HG03060 (cell line): ENCODE measurements at regions not wholly inside any gene's neighbourhood (a gene's known extent, or its start where the extent isn't known, plus 50 kb on each side); places are given as distances from the start of the nearest gene placed in this dataset.

Experiments used
- ATAC-seq: cut with Tn5 transposase; IDR thresholded peaks from one replicate; pipeline ENCODE4 v1.9.1; 2021; ENCODE audit warnings: low read depth, moderate number of reproducible peaks; ENCODE audit not compliant: unreplicated experiment

DNA sequence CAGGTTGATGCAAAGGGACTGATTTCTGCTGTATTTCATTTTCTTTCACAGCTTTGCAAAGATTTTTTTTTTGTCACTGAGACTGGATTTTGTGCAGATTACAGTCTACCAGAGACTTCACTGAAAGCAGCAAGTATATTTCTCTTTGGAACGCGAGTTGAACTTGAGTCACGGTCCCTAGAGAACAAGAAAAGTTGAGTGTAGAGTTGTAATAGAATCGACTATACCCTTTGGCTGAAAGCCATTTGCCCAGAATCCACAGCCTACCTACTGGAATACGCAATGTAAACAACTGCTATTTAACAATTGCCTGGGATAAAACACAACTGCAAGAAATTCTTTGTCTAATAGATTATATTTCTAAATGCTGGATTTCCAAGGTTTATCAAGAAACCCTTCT is 520.6 kb downstream of the HDGFL1 start:
- ATAC-seq: no peak

DNA sequence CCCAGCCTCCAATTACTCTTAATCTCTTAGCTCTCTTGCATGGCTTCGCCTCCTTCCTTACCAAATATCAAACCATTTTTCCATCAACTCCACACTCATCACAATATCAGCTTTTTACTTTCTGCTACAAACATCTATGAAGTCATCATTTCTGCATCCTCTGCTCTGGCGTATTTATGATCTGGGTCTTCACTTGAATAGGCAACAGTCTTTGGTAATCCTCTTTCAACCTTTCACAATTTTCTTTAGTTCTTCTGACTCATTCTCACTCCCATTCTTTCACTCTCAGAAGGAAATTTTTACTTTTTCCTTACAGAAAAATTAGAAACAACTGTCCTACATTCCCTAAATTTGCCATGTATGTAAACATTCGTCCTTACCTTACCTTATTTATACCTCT is 522.4 kb downstream of the HDGFL1 start:
- no peak for ATAC-seq

DNA sequence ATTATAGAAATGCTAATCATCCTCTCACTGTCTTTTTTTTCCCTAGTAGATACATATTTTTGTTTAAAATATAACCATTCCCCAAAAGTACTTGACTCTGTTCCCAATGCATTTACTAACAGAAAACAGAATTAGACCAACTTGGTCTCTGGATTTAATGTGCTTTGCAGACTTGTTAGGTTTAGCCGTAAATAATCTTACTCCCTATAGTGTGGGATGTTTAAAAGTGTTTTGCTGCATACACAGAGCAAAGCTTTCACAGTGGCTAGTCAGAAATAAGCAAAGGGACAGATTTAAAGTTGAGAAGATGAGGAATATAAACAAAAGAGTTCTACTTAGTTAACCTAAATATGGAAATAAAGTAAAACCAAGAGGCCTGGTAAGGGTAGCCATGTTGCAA is 527.5 kb downstream of the HDGFL1 start:
- ATAC-seq: no peak

DNA sequence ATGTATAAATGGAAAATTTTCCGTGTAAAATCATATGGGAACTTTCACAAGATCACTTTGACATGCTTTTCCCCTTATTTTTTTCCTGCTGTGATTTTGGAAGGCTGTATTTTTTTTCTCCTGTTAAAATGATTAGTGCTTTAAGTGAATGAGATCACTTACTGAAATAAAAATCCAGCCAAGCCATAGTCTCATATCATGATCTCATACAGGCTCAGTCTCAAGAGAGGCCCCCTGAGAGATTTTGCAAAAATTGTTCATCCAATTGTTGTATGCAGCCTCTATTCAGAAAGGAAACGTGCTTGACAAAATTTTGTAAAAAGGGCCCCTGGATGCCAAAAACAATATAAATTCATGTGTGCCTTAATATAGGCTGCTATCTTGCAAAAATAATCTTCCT is 528.2 kb downstream of the HDGFL1 start:
- no peak for ATAC-seq

DNA sequence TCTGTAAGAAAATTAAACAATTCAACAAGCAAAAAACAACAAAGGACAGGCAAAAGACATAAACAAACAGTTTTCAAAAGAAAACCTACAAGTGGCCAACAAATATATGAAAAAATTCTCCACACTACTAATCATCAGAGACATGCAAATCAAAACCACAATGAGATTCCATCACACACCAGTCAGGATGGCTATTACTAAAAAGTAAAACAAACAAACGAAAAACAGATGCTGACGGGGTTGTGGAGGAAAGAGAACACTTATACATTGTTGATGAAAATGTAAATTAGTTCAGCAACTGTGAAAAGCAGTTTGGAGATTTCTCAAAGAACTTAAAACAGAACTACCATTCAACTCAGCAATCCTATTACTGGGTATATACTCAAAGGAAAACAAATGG is 537.6 kb downstream of the HDGFL1 start:
- no peak for ATAC-seq

DNA sequence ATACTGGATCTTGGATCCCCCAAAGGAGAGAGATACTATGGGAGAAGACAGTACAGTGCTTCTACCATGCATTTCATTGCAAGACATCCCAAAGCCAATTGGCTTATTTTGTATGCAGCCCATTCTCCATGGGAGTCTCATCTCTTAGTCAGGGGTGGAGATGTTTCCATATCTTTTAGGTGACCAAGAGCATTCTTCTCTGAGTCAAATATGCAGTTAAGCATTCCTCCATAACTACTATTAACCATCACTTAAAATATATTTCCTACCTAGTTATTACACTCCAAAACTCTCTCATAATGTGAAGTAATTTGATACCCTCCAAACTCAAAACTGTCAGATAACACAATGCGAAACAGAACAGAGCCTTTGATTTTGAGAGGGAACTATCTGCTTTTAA is 542.6 kb downstream of the HDGFL1 start:
- no peak for ATAC-seq

DNA sequence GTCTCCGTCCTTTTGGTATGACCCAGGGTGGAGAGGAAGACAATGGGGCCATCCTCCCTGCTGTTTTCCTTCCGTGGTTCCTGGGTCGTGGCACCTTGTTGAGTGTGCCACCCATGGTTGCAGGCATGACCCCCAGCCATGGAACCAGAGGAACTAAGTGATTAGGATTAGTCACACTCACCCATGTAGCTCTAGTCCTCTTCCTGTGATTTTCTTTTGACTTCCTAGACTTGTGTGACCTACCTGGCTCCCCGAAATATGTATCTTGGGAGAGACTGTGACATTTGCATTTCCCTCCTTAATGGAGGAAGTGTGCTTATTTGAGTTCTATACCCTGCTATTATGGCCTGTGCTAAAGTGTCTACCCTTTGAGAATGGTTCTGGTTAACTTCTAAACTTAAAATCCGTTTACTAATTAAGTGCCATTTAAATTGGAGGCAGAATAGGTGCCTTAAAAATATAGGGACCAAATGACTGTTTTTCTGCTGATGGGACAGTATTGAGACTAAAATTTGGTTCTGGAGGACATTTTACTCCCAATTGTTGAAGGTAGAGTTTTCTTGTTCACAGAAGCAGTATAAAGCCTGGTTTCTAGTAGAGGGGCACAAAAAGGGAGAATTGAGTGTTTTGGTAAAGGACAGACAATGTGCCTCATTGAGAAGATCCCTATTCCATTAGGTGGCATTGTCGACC is 545.6 kb downstream of the HDGFL1 start:
- ATAC-seq: no peak

DNA sequence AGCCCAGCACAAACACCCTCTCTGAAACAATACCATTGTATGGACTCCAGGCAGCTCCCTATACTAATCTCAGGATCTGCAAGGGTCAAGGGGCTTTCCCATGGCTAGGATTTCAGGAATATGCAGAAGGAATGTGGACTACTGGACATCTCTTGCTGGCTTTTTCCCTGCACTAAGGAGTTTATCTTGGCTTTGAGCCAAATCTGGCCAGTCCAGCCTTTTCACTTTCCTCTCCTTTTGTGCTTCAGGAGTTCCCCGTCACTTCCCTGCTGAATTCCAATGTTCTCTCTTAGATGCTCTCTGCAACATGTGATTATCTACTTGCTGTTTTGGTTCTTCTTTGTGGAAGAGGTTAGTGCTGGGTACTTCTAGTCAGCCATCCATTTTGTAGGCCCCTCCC is 568.2 kb downstream of the HDGFL1 start:
- no peak for ATAC-seq

DNA sequence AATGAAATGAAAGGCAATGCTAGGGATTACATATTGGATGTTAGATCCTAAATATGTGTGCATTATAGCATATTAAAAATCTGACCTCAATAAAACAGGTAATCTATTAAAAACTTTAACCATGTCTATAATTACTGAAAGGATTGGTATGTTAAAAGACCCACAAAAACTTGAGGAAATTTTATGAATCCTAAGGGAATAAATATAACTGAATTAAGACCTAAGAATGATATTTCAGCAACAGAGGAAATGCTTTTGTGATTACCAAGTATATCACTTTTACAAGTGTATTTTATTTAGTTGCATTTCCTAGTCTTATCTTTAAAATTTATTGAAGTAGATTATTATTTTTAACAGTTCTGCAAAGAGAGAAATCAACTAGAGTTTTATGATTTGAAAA is 571.5 kb downstream of the HDGFL1 start:
- no peak for ATAC-seq

DNA sequence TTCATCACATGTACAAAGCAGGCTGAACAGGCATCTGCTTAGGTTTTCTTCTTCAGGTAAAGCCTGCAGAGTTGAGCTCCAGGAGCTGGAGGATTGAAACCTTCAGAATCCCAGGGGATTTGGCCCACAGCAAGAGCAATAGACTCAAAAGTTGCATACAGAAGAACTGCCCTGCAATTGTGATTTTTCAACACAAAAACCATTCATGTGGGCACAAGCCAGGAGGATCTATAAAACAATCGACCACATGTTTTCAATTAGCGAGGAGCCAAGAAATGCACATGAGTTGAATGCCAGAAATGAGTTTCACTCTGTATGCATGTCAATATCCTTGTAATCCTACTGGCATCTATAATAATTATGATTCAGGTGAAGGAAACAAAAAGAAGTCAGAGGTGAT is 576.4 kb downstream of the HDGFL1 start:
- no peak for ATAC-seq

DNA sequence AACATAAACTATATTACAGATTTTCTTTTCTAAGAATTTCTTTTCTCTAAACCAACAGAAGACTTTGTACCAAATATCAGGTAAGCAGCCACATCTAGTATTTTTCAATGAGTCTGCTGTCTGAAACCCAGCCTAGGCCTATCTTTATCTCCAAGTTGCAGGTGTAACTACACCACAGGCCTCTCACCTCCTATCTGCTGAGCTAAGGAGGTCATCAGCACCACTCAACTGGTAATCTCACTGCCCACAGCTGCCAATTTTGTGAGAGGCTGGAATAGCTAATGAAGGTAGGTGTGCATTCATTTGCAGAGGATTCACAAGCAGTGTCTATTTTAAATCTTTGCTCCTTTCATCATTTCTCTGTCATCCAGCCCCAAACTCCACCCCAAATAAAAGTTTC is 584.8 kb downstream of the HDGFL1 start:
- ATAC-seq: no peak

DNA sequence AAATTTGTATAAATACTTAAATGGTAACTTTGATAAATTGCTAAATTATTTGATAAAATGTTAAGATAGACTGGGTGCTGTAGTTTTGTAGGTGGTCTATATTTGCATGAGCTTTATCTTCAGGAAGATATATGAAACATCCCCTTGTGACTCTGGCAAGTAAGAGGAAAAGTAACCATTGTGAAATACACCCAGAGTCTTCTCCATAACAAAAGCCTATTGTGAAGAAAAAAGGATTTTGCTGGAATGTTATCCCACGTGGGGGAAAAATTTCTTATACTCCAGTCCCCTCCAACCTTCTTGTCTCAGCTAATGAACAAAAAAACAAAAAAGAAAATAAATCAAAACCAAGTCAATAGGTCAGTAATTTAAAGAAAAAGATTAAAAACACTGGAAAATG is 600.7 kb downstream of the HDGFL1 start:
- no peak for ATAC-seq

DNA sequence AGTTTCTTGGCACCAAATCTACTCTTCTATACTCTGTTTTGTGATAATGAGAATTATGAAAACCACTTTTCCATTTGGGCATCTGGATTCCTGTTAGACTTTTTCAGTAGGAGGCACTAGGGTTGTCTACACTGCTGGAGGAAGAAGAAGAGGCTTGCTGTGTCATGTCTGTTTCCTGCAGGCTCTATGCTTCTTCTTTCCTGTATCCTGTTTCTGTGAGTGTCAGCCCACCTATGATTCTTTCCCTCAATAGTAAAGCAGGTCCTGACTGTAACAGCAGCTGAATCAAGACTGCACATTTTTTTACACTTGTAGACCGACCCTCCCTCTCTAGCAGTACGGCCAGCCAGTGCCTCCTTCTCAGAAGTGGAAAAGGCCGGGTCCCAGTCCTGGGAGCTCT is 603.9 kb downstream of the HDGFL1 start:
- no peak for ATAC-seq

DNA sequence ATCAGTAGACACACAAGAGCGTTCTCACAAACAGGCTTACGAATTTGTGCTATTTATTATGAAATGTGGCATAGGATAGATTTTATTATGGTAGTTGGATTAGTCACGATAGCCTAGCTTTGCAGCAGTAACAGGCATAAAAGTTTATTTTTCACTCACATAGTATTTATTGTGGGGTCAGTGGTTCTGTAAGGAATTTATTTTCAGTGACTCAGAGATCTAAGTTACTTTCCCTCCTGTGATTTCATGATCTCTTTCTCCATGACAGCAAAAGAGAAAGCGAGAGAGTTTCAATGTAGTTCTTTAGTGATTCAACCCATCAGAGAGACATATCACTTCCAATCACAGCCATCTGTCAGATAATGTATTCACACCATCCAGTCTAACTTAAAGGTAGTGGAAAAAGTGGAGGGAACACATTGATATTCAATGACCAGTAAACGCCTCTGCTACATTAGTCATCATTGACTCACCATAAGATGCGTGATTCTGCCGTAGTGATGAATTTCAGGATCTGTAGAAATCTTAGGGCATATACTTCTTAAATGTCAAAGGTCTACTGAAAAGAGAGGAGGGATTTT is 605.5 kb downstream of the HDGFL1 start:
- no peak for ATAC-seq

DNA sequence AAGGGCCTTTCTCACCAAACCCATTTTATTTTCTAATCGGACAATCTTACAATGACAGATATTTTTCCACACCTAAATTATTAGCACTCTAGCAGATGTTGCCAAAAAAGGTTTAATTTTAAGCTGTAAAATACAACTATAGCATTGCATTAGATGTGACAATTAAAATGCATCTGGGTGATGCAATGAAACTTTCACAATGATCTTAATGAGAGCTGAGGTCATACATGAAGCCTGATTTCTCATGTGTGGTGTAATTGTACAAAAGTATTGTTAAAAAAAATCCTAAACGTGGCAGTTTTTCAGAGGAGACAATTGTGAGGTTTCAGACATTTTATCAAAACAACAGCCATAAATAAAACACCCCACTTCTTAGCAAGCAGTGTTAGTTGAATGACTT is 606.0 kb downstream of the HDGFL1 start:
- ATAC-seq: no peak

DNA sequence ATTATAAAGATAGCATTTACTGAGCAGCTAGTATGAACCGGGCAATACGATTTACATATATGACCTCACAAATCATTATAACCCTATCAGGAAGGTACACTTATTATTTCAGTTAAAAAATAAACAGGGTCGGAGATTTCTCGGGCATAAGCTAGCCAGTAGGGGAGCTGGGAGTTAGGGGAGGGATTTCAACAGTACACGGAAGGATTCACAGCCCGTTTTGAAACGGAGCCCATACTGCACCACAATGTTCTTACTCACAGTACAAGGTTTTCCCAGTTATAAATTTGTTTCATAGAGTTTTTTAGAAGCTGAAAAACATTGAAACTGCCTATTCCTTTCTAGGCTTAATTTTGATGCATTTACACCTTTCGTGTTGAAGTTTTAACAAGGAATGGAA is 607.1 kb downstream of the HDGFL1 start:
- no peak for ATAC-seq

DNA sequence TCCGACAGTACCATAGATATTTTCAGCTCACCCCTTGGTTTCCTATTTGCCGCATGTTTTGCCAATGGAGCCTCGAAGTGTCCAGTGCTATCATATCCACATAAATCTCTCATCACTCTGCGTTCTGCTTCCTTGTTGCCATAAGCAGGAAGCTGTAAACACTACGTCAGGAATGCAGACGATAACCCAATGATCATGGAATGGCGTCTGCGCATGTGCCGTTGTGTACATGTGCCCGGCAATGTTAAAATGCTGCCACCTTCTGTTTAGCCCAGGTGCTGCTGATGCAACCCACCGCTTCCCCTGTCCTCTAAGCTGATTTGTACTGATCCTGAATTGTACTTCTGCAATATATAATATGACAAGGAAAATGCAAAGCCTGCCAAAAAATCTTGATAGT is 607.5 kb downstream of the HDGFL1 start:
- no peak for ATAC-seq

DNA sequence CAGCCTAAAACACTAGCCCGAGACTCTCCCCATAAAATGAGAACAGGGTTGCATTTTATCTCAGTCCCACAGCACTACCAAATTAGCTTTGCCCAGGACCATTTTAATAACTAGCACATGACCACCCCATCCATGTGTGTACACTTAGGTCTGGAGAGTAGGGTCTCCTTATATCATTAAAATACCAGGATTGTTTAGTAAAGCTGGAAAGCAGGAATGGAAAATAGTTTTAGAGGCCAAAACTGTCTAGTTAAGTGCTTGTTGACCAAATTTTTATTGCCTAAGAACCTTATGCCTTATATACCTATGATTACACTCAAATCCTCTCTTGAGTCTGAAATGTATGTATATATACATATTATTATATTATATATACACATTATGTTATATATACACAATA is 608.4 kb downstream of the HDGFL1 start:
- ATAC-seq: no peak

DNA sequence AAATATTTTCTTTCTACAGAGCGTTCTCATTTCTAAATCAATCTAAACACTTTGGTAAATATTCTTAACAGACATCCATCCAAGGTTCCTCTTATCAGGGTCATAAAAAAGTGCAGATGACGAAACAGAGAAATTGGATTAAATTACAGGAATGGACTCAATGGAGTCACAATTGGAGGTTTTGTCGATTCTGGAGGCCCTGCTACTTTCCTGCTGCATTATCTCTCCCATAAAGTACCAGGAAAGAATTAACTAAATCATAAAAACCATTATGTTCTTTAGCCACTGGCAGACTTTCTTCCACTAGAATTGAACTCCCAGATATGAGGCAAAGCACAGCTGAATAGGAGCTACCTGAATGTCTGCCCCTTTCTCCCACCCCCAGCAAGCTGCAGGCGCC is 610.6 kb downstream of the HDGFL1 start:
- ATAC-seq: no peak

DNA sequence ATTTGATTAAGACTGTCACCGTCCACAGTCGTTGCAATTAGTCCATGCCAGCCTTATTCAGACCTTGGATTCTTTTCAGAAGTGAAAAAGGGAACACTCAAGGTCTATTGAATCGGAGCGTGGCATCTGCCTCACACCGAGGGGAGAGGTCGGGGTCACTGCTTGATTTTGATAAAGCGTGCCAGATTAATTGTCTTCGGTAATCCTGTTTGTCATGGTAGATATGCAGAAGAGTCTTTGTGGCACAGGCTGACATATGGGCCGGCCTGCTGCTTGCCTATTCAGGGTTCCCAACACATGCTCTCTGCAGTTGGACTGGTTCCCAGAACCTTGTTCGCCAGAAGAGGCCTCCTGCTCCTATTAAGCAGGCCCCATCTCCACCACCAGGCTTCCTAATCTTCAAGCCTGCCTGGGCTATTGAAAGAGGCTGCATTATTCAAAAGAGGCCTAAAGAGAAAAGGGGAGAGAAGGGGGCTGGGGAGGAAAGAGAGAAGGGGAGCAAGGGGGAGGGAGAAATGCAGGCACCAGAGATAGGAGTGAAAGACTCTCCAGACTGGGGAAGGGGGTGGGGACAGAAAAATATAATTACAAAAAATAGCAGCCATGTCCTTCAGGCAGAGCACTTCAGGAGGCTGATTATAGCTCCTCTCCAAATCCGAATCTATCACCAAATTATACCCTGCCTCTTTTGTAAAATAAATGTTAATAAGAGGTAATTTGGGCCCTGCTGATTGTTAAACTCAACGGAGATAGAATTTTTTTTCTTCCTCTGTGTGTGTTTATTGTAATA is 611.3 kb downstream of the HDGFL1 start:
- ATAC-seq: no peak

DNA sequence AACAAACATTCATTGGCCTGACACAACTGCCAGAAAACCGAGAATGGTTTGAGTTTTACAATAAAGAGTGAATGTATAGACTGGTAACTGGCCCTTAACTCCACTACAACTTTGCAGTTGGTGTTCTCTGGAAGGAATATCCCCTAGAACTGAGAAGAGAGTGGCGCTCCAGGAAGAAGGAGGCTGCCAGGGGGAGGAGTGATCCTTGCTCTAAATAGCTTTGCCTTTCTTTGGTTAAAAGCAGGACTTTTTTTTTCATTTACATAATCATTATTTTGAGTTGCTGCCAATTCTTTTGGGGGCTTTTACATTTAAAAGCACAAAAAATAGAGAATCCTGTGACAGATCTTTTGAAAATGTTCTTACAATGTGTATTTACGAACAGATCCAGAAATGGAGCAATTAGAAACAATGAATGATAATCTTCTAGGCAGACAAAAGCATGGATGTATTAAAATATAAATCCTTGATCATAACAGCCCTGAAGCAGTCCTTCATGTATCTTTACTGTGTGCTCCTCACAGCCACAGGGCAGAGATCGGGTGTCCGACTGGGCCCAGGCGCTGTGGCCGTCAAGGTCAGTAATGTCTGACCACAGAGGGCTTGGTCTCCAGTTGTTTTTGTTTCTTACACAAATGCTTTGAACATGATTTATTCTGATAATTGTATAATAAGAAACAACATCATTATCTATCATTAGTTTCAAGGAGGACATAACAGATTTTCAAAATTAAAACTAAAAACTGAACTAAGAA is 612.2 kb downstream of the HDGFL1 start:
- ATAC-seq: no peak
